GM23338 (cell line): ENCODE measurements at regions not wholly inside any gene's neighbourhood (a gene's known extent, or its start where the extent isn't known, plus 50 kb on each side); places are given as distances from the start of the nearest gene placed in this dataset.

ENCODE experiments used
- ATAC-seq: fragments of 200-7000 bp; cut with Tn5 transposase; 3 replicates; pipeline ENCODE4 v1.9.1; 2020
- DNase-seq: peaks from one replicate; pipeline ENCODE4 v3.0.0-alpha.2; 2015; ENCODE audit warnings: low spot score
- H2AFZ ChIP-seq: fragments of 200-600 bp; sonication (generic); 2 replicates; pipeline ENCODE4 v1.8.0; 2016; ENCODE audit warnings: antibody characterized with exemption, mild to moderate bottlenecking, moderate library complexity
- H3F3A ChIP-seq: fragments of 200-600 bp; sonication (generic); replicated peaks from 2 replicates; pipeline ENCODE4 v1.8.0; 2017; ENCODE audit warnings: antibody characterized with exemption, mixed run types, low read depth
- H3K27ac ChIP-seq: fragments of 200-600 bp; sonication (generic); 2 replicates; pipeline ENCODE4 v1.6.1; 2016; ENCODE audit warnings: low read depth
- H3K27me3 ChIP-seq: fragments of 200-600 bp; sonication (generic); 2 replicates; pipeline ENCODE4 v1.8.0; 2016; ENCODE audit warnings: mild to moderate bottlenecking, mixed run types, moderate library complexity; ENCODE audit not compliant: insufficient read depth
- H3K36me3 ChIP-seq: fragments of 200-600 bp; sonication (generic); 2 replicates; pipeline ENCODE4 v1.8.0; 2016; ENCODE audit warnings: mild to moderate bottlenecking; ENCODE audit not compliant: insufficient read depth
- H3K4me1 ChIP-seq: fragments of 200-600 bp; sonication (generic); 2 replicates; pipeline ENCODE4 v1.8.0; 2016; ENCODE audit warnings: mild to moderate bottlenecking, moderate library complexity; ENCODE audit not compliant: insufficient read depth
- H3K4me2 ChIP-seq: fragments of 200-600 bp; sonication (generic); 2 replicates; pipeline ENCODE4 v1.7.1; 2017; ENCODE audit warnings: mixed run types
- H3K4me3 ChIP-seq: fragments of 200-600 bp; sonication (generic); 2 replicates; pipeline ENCODE4 v1.6.1; 2016; ENCODE audit warnings: mixed run types
- H3K79me2 ChIP-seq: fragments of 200-600 bp; sonication (generic); replicated peaks from 2 replicates; pipeline ENCODE4 v1.8.0; 2017; ENCODE audit warnings: mild to moderate bottlenecking; ENCODE audit not compliant: insufficient read depth
- H3K9me2 ChIP-seq: fragments of 200-600 bp; sonication (generic); 2 replicates; pipeline ENCODE4 v1.8.0; 2017; ENCODE audit not compliant: insufficient read depth
- H4K20me1 ChIP-seq: fragments of 200-600 bp; sonication (generic); replicated peaks from 2 replicates; pipeline ENCODE4 v1.8.0; 2017; ENCODE audit warnings: mild to moderate bottlenecking; ENCODE audit not compliant: insufficient read depth
- H3K27ac Mint-ChIP-seq: 2 replicates; pipeline ENCODE4 v1.8.0; 2020; ENCODE audit warnings: inconsistent platforms, mild to moderate bottlenecking, moderate library complexity, mixed read lengths
- H3K27me3 Mint-ChIP-seq: 3 replicates; pipeline ENCODE4 v1.8.0; 2022; ENCODE audit warnings: low read depth, mild to moderate bottlenecking, moderate library complexity, mixed read lengths, inconsistent platforms; ENCODE audit not compliant: insufficient read depth, poor library complexity
- H3K36me3 Mint-ChIP-seq: 3 replicates; pipeline ENCODE4 v1.8.0; 2021; ENCODE audit warnings: low read depth, mild to moderate bottlenecking, inconsistent platforms, moderate library complexity, mixed read lengths
- H3K4me1 Mint-ChIP-seq: 3 replicates; pipeline ENCODE4 v1.8.0; 2020; ENCODE audit warnings: mild to moderate bottlenecking, inconsistent platforms, mixed read lengths
- H3K4me3 Mint-ChIP-seq: 3 replicates; pipeline ENCODE4 v1.8.0; 2021; ENCODE audit warnings: moderate library complexity, mild to moderate bottlenecking, inconsistent platforms, mixed read lengths
- H3K9me3 Mint-ChIP-seq: 3 replicates; pipeline ENCODE4 v1.8.0; 2020; ENCODE audit warnings: moderate library complexity, mild to moderate bottlenecking, inconsistent platforms, mixed read lengths
- CREB1 ChIP-seq: fragments of 250-450 bp; sonication (Bioruptor Pico); IDR thresholded peaks from 2 replicates; pipeline ENCODE4 v1.5.0; 2020; ENCODE audit warnings: low read depth, mild to moderate bottlenecking, moderate library complexity
- EZH2 ChIP-seq: fragments of 200-600 bp; sonication (generic); IDR thresholded peaks from one replicate; pipeline ENCODE4 v1.8.0; 2017; ENCODE audit warnings: antibody characterized with exemption, mild to moderate bottlenecking, low read depth; ENCODE audit not compliant: unreplicated experiment
- EZH2phosphoT487 ChIP-seq: fragments of 200-600 bp; sonication (generic); IDR thresholded peaks from one replicate; pipeline ENCODE4 v1.8.1; 2018; ENCODE audit warnings: antibody characterized with exemption; ENCODE audit not compliant: unreplicated experiment
- JUNB ChIP-seq: IDR thresholded peaks from one replicate; pipeline ENCODE4 v1.6.1; 2016; ENCODE audit warnings: antibody characterized with exemption; ENCODE audit not compliant: unreplicated experiment
- NANOG ChIP-seq: IDR thresholded peaks from 2 replicates; pipeline ENCODE4 v1.6.1; 2016; ENCODE audit warnings: antibody characterized with exemption, borderline replicate concordance
- POLR2AphosphoS5 ChIP-seq: IDR thresholded peaks from 2 replicates; pipeline ENCODE4 v1.6.1; 2016; ENCODE audit warnings: antibody characterized with exemption, low read depth
- STAT1 ChIP-seq: IDR thresholded peaks from one replicate; pipeline ENCODE4 v1.6.1; 2016; ENCODE audit warnings: antibody characterized with exemption; ENCODE audit not compliant: unreplicated experiment
- ZNF114 ChIP-seq: fragments of 250-450 bp; sonication (Bioruptor Pico); IDR thresholded peaks from 2 replicates; pipeline ENCODE4 v1.5.0; 2020; ENCODE audit warnings: mild to moderate bottlenecking, moderate library complexity
- ZNF331 ChIP-seq: fragments of 250-450 bp; sonication (Bioruptor Pico); IDR thresholded peaks from 2 replicates; pipeline ENCODE4 v1.5.0; 2020; ENCODE audit warnings: low read depth, mild to moderate bottlenecking, moderate library complexity
- TF ChIP-seq, protein P1 (sequence below): IDR thresholded peaks from 2 replicates; pipeline ENCODE4 v1.6.1; 2016; ENCODE audit warnings: antibody characterized with exemption
- TF ChIP-seq, protein P2 (sequence below), 2 experiments: fragments of 200-600 bp in 1 of 2; sonication (generic) in 1 of 2; conservative IDR thresholded peaks; 2 replicates each; pipeline versions ENCODE4 v1.5.1 to v1.6.1; 2016 to 2017; ENCODE audit warnings: antibody characterized with exemption in 2 of 2, low read depth in 2 of 2, mild to moderate bottlenecking in 2 of 2, moderate library complexity in 1 of 2
- TF ChIP-seq, protein P3 (sequence below): fragments of 250-450 bp; sonication (Bioruptor Pico); IDR thresholded peaks from 2 replicates; pipeline ENCODE4 v1.5.0; 2020; ENCODE audit warnings: mild to moderate bottlenecking, moderate library complexity
- TF ChIP-seq, protein P4 (sequence below): IDR thresholded peaks from one replicate; pipeline ENCODE4 v1.6.1; 2018; ENCODE audit warnings: antibody characterized with exemption; ENCODE audit not compliant: unreplicated experiment

DNA sequence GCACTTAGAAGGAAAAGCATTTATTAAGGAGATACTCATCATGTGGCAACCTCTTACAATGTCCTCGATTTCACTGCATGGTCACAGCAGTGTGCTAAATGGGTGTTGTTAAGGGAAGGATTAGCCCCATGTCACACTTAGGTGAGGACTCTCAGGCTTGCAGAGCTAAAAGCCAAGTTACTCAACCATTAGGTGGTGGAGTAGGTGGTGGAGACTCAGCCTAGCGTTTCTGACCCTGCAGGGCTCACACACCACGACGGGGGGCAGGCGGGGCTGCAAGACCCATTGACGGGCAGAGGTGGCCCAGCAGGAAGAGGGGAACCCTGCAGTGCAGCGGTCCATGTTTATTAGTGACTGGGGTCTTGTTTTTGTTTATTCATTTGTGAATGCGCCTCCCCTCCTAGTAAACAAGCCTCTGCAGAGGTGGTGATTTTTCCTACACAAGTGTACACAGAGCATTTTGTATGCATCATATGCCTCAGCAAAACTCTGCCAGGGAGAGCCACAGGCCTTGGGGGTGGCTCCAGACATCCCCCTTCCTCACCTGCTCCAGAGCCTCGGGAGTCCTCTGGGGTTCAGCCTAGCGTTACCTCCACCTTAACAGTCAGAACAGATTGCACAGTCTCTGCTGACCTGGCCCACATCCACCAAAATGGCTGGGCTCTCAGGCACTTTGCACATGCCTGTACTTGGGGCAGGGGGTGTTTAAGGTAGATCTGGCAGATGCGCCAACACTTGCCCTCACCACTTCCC, 216.7 kb downstream of the C16orf95 start:
- ATAC-seq (peak; percentile 31), DNase-seq (no peak)
- no peak for TF ChIP-seq POLR2AphosphoS5
- TF ChIP-seq ZNF114 (CRISPR knock-in tag), result no peak
- TF ChIP-seq, protein P1, sequence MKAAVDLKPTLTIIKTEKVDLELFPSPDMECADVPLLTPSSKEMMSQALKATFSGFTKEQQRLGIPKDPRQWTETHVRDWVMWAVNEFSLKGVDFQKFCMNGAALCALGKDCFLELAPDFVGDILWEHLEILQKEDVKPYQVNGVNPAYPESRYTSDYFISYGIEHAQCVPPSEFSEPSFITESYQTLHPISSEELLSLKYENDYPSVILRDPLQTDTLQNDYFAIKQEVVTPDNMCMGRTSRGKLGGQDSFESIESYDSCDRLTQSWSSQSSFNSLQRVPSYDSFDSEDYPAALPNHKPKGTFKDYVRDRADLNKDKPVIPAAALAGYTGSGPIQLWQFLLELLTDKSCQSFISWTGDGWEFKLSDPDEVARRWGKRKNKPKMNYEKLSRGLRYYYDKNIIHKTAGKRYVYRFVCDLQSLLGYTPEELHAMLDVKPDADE, result no peak
- TF ChIP-seq STAT1, result no peak
- TF ChIP-seq, protein P2, sequence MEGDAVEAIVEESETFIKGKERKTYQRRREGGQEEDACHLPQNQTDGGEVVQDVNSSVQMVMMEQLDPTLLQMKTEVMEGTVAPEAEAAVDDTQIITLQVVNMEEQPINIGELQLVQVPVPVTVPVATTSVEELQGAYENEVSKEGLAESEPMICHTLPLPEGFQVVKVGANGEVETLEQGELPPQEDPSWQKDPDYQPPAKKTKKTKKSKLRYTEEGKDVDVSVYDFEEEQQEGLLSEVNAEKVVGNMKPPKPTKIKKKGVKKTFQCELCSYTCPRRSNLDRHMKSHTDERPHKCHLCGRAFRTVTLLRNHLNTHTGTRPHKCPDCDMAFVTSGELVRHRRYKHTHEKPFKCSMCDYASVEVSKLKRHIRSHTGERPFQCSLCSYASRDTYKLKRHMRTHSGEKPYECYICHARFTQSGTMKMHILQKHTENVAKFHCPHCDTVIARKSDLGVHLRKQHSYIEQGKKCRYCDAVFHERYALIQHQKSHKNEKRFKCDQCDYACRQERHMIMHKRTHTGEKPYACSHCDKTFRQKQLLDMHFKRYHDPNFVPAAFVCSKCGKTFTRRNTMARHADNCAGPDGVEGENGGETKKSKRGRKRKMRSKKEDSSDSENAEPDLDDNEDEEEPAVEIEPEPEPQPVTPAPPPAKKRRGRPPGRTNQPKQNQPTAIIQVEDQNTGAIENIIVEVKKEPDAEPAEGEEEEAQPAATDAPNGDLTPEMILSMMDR (conservative IDR thresholded peaks at IDR 0.05; ENCODE audit: low read depth in 2 of 2), result no peak
- TF ChIP-seq, protein P3, sequence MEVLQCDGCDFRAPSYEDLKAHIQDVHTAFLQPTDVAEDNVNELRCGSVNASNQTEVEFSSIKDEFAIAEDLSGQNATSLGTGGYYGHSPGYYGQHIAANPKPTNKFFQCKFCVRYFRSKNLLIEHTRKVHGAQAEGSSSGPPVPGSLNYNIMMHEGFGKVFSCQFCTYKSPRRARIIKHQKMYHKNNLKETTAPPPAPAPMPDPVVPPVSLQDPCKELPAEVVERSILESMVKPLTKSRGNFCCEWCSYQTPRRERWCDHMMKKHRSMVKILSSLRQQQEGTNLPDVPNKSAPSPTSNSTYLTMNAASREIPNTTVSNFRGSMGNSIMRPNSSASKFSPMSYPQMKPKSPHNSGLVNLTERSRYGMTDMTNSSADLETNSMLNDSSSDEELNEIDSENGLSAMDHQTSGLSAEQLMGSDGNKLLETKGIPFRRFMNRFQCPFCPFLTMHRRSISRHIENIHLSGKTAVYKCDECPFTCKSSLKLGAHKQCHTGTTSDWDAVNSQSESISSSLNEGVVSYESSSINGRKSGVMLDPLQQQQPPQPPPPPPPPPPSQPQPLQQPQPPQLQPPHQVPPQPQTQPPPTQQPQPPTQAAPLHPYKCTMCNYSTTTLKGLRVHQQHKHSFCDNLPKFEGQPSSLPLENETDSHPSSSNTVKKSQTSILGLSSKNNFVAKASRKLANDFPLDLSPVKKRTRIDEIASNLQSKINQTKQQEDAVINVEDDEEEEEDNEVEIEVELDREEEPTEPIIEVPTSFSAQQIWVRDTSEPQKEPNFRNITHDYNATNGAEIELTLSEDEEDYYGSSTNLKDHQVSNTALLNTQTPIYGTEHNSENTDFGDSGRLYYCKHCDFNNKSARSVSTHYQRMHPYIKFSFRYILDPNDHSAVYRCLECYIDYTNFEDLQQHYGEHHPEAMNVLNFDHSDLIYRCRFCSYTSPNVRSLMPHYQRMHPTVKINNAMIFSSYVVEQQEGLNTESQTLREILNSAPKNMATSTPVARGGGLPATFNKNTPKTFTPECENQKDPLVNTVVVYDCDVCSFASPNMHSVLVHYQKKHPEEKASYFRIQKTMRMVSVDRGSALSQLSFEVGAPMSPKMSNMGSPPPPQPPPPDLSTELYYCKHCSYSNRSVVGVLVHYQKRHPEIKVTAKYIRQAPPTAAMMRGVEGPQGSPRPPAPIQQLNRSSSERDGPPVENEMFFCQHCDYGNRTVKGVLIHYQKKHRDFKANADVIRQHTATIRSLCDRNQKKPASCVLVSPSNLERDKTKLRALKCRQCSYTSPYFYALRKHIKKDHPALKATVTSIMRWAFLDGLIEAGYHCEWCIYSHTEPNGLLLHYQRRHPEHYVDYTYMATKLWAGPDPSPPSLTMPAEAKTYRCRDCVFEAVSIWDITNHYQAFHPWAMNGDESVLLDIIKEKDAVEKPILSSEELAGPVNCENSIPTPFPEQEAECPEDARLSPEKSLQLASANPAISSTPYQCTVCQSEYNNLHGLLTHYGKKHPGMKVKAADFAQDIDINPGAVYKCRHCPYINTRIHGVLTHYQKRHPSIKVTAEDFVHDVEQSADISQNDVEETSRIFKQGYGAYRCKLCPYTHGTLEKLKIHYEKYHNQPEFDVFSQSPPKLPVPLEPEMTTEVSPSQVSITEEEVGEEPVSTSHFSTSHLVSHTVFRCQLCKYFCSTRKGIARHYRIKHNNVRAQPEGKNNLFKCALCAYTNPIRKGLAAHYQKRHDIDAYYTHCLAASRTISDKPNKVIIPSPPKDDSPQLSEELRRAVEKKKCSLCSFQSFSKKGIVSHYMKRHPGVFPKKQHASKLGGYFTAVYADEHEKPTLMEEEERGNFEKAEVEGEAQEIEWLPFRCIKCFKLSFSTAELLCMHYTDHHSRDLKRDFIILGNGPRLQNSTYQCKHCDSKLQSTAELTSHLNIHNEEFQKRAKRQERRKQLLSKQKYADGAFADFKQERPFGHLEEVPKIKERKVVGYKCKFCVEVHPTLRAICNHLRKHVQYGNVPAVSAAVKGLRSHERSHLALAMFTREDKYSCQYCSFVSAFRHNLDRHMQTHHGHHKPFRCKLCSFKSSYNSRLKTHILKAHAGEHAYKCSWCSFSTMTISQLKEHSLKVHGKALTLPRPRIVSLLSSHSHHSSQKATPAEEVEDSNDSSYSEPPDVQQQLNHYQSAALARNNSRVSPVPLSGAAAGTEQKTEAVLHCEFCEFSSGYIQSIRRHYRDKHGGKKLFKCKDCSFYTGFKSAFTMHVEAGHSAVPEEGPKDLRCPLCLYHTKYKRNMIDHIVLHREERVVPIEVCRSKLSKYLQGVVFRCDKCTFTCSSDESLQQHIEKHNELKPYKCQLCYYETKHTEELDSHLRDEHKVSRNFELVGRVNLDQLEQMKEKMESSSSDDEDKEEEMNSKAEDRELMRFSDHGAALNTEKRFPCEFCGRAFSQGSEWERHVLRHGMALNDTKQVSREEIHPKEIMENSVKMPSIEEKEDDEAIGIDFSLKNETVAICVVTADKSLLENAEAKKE, result no peak
- TF ChIP-seq JUNB, result no peak
- TF ChIP-seq ZNF331 (CRISPR knock-in tag), result no peak
- no peak for TF ChIP-seq CREB1
- TF ChIP-seq, protein P4, sequence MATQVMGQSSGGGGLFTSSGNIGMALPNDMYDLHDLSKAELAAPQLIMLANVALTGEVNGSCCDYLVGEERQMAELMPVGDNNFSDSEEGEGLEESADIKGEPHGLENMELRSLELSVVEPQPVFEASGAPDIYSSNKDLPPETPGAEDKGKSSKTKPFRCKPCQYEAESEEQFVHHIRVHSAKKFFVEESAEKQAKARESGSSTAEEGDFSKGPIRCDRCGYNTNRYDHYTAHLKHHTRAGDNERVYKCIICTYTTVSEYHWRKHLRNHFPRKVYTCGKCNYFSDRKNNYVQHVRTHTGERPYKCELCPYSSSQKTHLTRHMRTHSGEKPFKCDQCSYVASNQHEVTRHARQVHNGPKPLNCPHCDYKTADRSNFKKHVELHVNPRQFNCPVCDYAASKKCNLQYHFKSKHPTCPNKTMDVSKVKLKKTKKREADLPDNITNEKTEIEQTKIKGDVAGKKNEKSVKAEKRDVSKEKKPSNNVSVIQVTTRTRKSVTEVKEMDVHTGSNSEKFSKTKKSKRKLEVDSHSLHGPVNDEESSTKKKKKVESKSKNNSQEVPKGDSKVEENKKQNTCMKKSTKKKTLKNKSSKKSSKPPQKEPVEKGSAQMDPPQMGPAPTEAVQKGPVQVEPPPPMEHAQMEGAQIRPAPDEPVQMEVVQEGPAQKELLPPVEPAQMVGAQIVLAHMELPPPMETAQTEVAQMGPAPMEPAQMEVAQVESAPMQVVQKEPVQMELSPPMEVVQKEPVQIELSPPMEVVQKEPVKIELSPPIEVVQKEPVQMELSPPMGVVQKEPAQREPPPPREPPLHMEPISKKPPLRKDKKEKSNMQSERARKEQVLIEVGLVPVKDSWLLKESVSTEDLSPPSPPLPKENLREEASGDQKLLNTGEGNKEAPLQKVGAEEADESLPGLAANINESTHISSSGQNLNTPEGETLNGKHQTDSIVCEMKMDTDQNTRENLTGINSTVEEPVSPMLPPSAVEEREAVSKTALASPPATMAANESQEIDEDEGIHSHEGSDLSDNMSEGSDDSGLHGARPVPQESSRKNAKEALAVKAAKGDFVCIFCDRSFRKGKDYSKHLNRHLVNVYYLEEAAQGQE, result no peak
- no peak for TF ChIP-seq EZH2phosphoT487
- no peak for TF ChIP-seq NANOG
- TF ChIP-seq EZH2, result no peak
- Mint-ChIP-seq H3K9me3 (no peaks in the 10 kb centered on the region; the same call in 2 of the 3 replicates), H3K27ac (no peak overlapping the region), H3K36me3 (no peaks in the 10 kb centered on the region), H3K4me3 (no peak overlapping the region), H3K27me3 (peaks cover 8% of the 10 kb centered on the region), H3K4me1 (peaks cover 17% of the 10 kb centered on the region)
- peak overlapping the region; percentile 43; the same call in 1 of the 2 replicates for H2AFZ ChIP-seq
- no peaks in the 10 kb centered on the region for H4K20me1 ChIP-seq
- no peaks in the 10 kb centered on the region for H3K4me1 ChIP-seq
- no peaks in the 10 kb centered on the region for H3F3A ChIP-seq
- H3K4me2 ChIP-seq, result no peak overlapping the region
- H3K4me3 ChIP-seq, result no peak overlapping the region
- H3K27ac ChIP-seq, result no peak overlapping the region
- H3K27me3 ChIP-seq, result no peaks in the 10 kb centered on the region
- no peaks in the 10 kb centered on the region for H3K9me2 ChIP-seq
- H3K79me2 ChIP-seq, result no peaks in the 10 kb centered on the region
- no peaks in the 10 kb centered on the region for H3K36me3 ChIP-seq
